Activated B cell treated with CpG ODN at 0.5 μM for 24 hours (primary cell): ENCODE measurements at regions not wholly inside any gene's neighbourhood (a gene's known extent, or its start where the extent isn't known, plus 50 kb on each side); places are given as distances from the start of the nearest gene placed in this dataset.
"Not testable (repeated sequence)": the region's sequence is repeated elsewhere in the genome, so short reads cannot be mapped to it uniquely, and the experiment has no call there.

Experiments
- ATAC-seq: fragments of 200-7000 bp; cut with Tn5 transposase; one replicate; pipeline ENCODE4 v1.10.0; 2021; ENCODE audit warnings: low read depth, mild to moderate bottlenecking, moderate library complexity
- CTCF ChIA-PET: fragments of 350-600 bp; sonication (Branson Sonifier 250); formaldehyde crosslinking; loops from one replicate; lab custom pipeline; 2021; ENCODE audit warnings: antibody characterized with exemption; lab: Charles Lee
- POLR2A ChIA-PET: fragments of 350-600 bp; sonication (Branson Sonifier 250); formaldehyde crosslinking; loops from one replicate; lab custom pipeline; 2021; ENCODE audit warnings: antibody characterized with exemption; lab: Charles Lee
- DNase-seq: peaks from one replicate; pipeline ENCODE4 v3.0.0; 2022
- H3K27ac Mint-ChIP-seq: one replicate; pipeline ENCODE4 v1.8.0; 2020; ENCODE audit warnings: mixed read lengths
- H3K27me3 Mint-ChIP-seq: one replicate; pipeline ENCODE4 v1.8.0; 2021; ENCODE audit warnings: mixed read lengths
- H3K36me3 Mint-ChIP-seq: one replicate; pipeline ENCODE4 v1.8.0; 2021; ENCODE audit warnings: low read depth, mixed read lengths
- H3K4me1 Mint-ChIP-seq: one replicate; pipeline ENCODE4 v1.8.0; 2021; ENCODE audit warnings: mixed read lengths
- H3K4me3 Mint-ChIP-seq: one replicate; pipeline ENCODE4 v1.8.0; 2020; ENCODE audit warnings: mild to moderate bottlenecking, mixed read lengths
- H3K9me3 Mint-ChIP-seq: one replicate; pipeline ENCODE4 v1.8.0; 2020; ENCODE audit warnings: mixed read lengths
- intact Hi-C: fragments of 100-400 bp; cut with micrococcal nuclease; formaldehyde crosslinking; loops from one replicate; pipeline ENCODE4 v1.15.1; 2024
- TF ChIP-seq, protein P1 (sequence below): fragments of 200-600 bp; IDR thresholded peaks from one replicate; pipeline ENCODE4 v1.8.0; 2022; ENCODE audit warnings: antibody characterized with exemption, mild to moderate bottlenecking

DNA sequence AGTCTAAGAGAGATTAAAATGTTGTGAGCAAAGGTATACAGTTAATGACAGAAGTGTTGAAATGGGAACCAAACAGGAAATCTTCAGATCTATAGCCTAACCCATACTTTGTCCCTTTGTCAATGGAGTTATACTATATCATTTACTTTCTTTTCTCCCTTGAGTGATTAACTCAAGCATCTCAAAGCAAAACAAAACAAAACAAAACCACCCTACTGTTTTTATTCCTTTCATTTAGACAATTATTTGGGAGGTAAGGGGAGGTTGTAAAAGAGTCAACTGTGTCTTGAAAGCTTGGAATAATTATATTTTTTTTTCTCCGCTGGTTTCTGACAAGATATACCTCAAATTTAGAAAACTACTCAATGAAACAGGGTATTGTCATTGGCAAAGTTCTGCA, 139.8 kb upstream of the HMGN3 start:
- H3K4me3 Mint-ChIP-seq, result no peak overlapping the region

DNA sequence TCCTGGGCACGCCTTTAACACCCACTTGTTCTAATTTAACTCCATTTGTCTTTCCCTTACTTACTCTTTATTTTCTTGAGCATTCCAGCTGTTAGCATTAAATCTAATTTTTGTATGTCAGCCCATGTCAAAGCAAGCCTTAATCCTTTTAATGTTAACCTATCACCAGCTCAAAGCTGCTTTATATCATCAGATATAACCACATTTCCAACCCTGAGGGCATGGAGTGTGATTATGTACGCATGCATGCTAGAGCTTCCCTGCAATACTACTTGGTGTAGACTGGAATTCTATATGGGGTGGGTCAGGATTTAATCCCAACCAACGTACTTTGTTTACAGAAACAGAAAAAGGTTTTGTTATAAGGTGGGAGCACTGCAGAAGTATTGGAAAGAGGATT, 139.4 kb upstream of the HMGN3 start:
- TF ChIP-seq, protein P1, sequence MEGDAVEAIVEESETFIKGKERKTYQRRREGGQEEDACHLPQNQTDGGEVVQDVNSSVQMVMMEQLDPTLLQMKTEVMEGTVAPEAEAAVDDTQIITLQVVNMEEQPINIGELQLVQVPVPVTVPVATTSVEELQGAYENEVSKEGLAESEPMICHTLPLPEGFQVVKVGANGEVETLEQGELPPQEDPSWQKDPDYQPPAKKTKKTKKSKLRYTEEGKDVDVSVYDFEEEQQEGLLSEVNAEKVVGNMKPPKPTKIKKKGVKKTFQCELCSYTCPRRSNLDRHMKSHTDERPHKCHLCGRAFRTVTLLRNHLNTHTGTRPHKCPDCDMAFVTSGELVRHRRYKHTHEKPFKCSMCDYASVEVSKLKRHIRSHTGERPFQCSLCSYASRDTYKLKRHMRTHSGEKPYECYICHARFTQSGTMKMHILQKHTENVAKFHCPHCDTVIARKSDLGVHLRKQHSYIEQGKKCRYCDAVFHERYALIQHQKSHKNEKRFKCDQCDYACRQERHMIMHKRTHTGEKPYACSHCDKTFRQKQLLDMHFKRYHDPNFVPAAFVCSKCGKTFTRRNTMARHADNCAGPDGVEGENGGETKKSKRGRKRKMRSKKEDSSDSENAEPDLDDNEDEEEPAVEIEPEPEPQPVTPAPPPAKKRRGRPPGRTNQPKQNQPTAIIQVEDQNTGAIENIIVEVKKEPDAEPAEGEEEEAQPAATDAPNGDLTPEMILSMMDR, result no peak
- POLR2A ChIA-PET, result no interaction called here
- no peaks in the 10 kb centered on the region for H3K36me3 Mint-ChIP-seq
- DNase-seq (no peak), ATAC-seq (no peak)
- CTCF ChIA-PET, result no interaction called here
- peaks cover 3% of the 10 kb centered on the region for H3K27me3 Mint-ChIP-seq
- H3K27ac Mint-ChIP-seq, result no peak overlapping the region
- H3K4me1 Mint-ChIP-seq, result no peaks in the 10 kb centered on the region
- intact Hi-C loops, result no loop called here
- peaks cover 3% of the 10 kb centered on the region for H3K9me3 Mint-ChIP-seq
- no peak overlapping the region for H3K4me3 Mint-ChIP-seq

More for the DNA sequence above, 139.8 kb upstream of the HMGN3 start:
- no peak for DNase-seq
- H3K4me1 Mint-ChIP-seq, result no peaks in the 10 kb centered on the region
- peaks cover 3% of the 10 kb centered on the region for H3K27me3 Mint-ChIP-seq
- TF ChIP-seq, protein P1, result no peak
- intact Hi-C loops, result no loop called here
- H3K9me3 Mint-ChIP-seq, result peaks cover 2% of the 10 kb centered on the region
- CTCF ChIA-PET, result no interaction called here
- no peak overlapping the region for H3K27ac Mint-ChIP-seq
- POLR2A ChIA-PET, result no interaction called here
- ATAC-seq, result no peak
- no peaks in the 10 kb centered on the region for H3K36me3 Mint-ChIP-seq

DNA sequence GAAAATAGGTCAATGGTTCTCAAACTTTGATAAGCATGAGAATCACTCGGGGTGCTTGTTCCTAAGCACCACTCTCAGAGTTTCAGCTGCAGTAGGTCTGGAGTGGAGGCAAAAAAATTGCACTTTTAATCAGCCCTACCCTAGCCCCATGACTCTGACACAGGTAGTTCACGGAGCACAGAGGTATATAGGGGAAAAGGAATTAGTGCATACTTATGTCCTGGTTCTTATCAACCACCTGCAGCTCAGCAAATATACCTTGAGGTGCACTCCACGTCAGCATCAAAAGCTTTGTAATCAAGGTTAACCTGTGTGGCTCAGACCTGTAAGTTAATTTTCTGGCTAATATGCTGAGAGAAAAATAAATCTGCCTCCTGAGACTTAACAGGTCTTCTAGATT, 138.8 kb upstream of the HMGN3 start:
- TF ChIP-seq, protein P1, result no peak
- ChIA-PET CTCF (no interaction called here), POLR2A (no interaction called here)
- Mint-ChIP-seq H3K4me1 (no peaks in the 10 kb centered on the region), H3K27ac (no peak overlapping the region), H3K4me3 (no peak overlapping the region), H3K36me3 (no peaks in the 10 kb centered on the region), H3K27me3 (peaks cover 3% of the 10 kb centered on the region), H3K9me3 (peaks cover 4% of the 10 kb centered on the region)
- ATAC-seq, result no peak
- no peak for DNase-seq
- intact Hi-C loops, result no loop called here

DNA sequence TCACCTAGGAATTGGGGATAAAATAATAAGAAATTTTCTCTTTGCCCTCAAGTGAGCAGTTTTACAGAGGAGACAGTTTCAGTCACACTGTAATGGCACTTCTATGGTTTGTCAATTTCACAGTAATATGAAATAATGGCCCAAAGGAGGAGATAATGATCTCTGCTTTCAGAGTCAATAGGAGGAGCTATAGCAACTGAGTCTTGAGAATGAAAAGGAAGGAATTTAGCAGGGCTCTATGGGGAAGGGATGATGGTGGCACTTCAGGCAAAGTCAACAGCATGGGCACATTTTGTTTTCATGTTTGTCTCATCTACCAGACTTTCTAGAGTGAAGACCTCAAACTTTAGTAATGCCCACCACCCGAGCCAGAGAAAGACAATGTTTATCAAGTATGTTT, 138.3 kb upstream of the HMGN3 start:
- Mint-ChIP-seq H3K27me3 (peaks cover 3% of the 10 kb centered on the region), H3K36me3 (no peaks in the 10 kb centered on the region), H3K9me3 (peaks cover 4% of the 10 kb centered on the region), H3K4me1 (no peaks in the 10 kb centered on the region), H3K27ac (no peak overlapping the region), H3K4me3 (no peak overlapping the region)
- TF ChIP-seq, protein P1, result no peak
- no peak for DNase-seq
- ChIA-PET CTCF (no interaction called here), POLR2A (no interaction called here)
- intact Hi-C loops, result no loop called here
- ATAC-seq, result no peak

DNA sequence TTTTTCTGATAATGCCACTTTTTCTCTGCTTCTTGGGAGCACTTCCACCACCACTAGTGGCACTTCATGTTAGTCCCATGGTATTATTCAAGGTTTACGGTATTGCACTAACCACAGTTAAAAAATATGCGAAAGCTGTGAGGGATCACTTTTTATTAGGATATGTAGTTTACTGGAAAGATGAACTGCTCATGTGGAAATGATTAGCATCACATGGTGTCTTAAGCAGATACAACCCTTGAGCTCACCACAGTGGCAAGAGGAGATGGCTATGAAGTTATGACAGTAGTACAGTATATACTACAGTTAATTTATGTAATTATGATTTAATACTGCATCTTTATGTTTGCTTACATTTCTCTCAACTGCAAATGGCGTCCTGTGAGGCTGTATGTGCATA, 134.5 kb upstream of the HMGN3 start:
- ChIA-PET CTCF (no interaction called here), POLR2A (no interaction called here)
- TF ChIP-seq, protein P1, result no peak
- Mint-ChIP-seq H3K36me3 (no peaks in the 10 kb centered on the region), H3K9me3 (peaks cover 18% of the 10 kb centered on the region), H3K27ac (no peak overlapping the region), H3K4me3 (no peak overlapping the region), H3K4me1 (no peaks in the 10 kb centered on the region), H3K27me3 (peaks cover 3% of the 10 kb centered on the region)
- no peak for DNase-seq
- ATAC-seq, result no peak
- intact Hi-C loops, result no loop called here

DNA sequence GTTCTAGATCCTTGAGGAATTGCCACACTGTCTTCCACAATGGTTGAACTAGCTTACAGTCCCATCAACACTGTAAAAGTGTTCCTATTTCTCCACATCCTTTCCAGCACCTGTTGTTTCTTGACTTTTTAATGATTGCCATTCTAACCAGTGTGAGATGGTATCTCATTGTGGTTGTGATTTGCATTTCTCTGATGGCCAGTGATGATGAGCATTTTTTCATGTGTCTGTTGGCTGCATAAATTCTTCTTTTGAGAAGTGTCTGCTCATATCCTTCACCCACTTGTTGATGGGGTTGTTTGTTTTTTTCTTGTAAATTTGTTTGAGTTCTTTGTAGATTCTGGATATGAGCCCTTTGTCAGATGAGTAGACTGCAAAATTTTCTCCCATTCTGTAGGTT, 129.0 kb upstream of the HMGN3 start:
- CTCF ChIA-PET, DNase-seq, POLR2A ChIA-PET, ATAC-seq, H3K36me3 Mint-ChIP-seq, H3K27me3 Mint-ChIP-seq, H3K27ac Mint-ChIP-seq, H3K4me3 Mint-ChIP-seq, H3K4me1 Mint-ChIP-seq, intact Hi-C loops: not testable (repeated sequence)
- peaks cover 14% of the 10 kb centered on the region for H3K9me3 Mint-ChIP-seq

DNA sequence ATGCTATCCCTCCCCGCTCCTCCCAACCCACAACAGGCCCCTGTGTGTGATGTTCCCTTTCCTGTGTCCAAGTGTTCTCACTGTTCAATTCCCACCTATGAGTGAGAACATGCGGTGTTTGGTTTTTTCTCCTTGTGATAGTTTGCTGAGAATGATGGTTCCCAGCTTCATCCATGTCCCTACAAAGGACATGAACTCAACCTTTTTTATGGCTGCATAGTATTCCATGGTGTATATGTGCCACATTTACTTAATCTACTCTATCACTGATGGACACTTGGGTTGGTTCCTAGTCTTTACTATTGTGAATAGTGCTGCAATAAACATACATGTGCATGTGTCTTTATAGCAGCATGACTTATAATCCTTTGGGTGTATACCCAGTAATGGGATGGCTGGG, 126.6 kb upstream of the HMGN3 start:
- H3K36me3 Mint-ChIP-seq, ATAC-seq, DNase-seq, intact Hi-C loops, POLR2A ChIA-PET, CTCF ChIA-PET, H3K9me3 Mint-ChIP-seq, H3K27me3 Mint-ChIP-seq, H3K27ac Mint-ChIP-seq, H3K4me1 Mint-ChIP-seq, H3K4me3 Mint-ChIP-seq: not testable (repeated sequence)
